HCT116 (cell line): ENCODE measurements at regions not wholly inside any gene's neighbourhood (a gene's known extent, or its start where the extent isn't known, plus 50 kb on each side); places are given as distances from the start of the nearest gene placed in this dataset.

Source experiments
- ATAC-seq: fragments of 200-7000 bp; cut with Tn5 transposase; 2 replicates; pipeline ENCODE4 v1.9.1; 2020; ENCODE audit warnings: mild to moderate bottlenecking, moderate library complexity
- BruUV-seq: library from RNA; stranded (reverse); fragments of 400-500 nt; replicated peaks from 2 replicates; lab custom pipeline; 2021; lab: Mats Ljungman, UMichigan
- CTCF ChIA-PET: fragments of 300-600 bp; sonication (Branson Sonifier 250); formaldehyde crosslinking; loops from one replicate; lab custom pipeline; 2021; ENCODE audit warnings: antibody characterized with exemption; lab: Charles Lee
- POLR2A ChIA-PET: fragments of 300-600, 350-600 bp; sonication (Branson Sonifier 250); formaldehyde crosslinking; loops from one replicate; lab custom pipeline; 2021; ENCODE audit warnings: antibody characterized with exemption; lab: Charles Lee
- RAD21 ChIA-PET, 2 experiments: fragments of 300-600 bp; sonication (Branson Sonifier 250); formaldehyde crosslinking; loops; one replicate each; lab custom pipeline; 2023; ENCODE audit warnings: low total read pairs in 2 of 2; ENCODE audit not compliant: uncharacterized antibody in 2 of 2, unreplicated experiment in 2 of 2, low non-redundant PET in 1 of 2; lab: Charles Lee
- DNase-seq: peaks from one replicate; pipeline ENCODE4 v3.0.0-alpha.2; 2010; ENCODE audit warnings: low read depth, low spot score
- H2AFZ ChIP-seq: fragments of 200-600 bp; shearing (Covaris generic), sonication (generic); 2 replicates; pipeline ENCODE4 v1.6.1; 2017; ENCODE audit warnings: low read depth, mixed run types, mixed read lengths, antibody characterized with exemption, low read length; ENCODE audit not compliant: poor library complexity, severe bottlenecking
- H3K27ac ChIP-seq: 2 replicates; pipeline ENCODE4 v1.5.1; 2012; ENCODE audit warnings: low read depth, low read length
- H3K27me3 ChIP-seq: fragments of 200-600 bp; sonication (generic); 2 replicates; pipeline ENCODE4 v1.6.1; 2016; ENCODE audit warnings: mixed run types, low read length, mixed read lengths; ENCODE audit not compliant: insufficient read depth
- H3K36me3 ChIP-seq, 2 experiments: fragments of 200-500 bp in 1 of 2; fragments of 200-600 bp in 1 of 2; sonication (Bioruptor generic) in 1 of 2; sonication (generic) in 1 of 2; 2 replicates each; pipeline versions ENCODE4 v1.5.1 to v1.6.1; 2014 to 2016; ENCODE audit warnings: low read length in 2 of 2, inconsistent platforms in 1 of 2, mixed read lengths in 1 of 2, mixed run types in 1 of 2; ENCODE audit not compliant: insufficient read depth in 2 of 2, control insufficient read depth in 1 of 2
- H3K4me1 ChIP-seq, 2 experiments: fragments of 200-600 bp in 1 of 2; sonication (generic) in 1 of 2; 2 replicates each; pipeline versions ENCODE4 v1.5.1 to v1.6.1; 2012 to 2017; ENCODE audit warnings: low read length in 2 of 2, inconsistent platforms in 1 of 2, mild to moderate bottlenecking in 1 of 2, mixed read lengths in 1 of 2, mixed run types in 1 of 2, moderate library complexity in 1 of 2; ENCODE audit not compliant: insufficient read depth in 2 of 2, control insufficient read depth in 1 of 2
- H3K4me2 ChIP-seq: fragments of 200-600 bp; sonication (generic); 2 replicates; pipeline ENCODE4 v1.6.1; 2017; ENCODE audit warnings: mixed run types, low read length, mixed read lengths
- H3K4me3 ChIP-seq, 2 experiments: fragments of 200-600 bp in 1 of 2; sonication (generic) in 1 of 2; replicated peaks in 1 of 2; 2 replicates each; pipeline ENCODE4 v1.5.1; 2011 to 2016; ENCODE audit warnings: low read length in 2 of 2, control low read depth in 1 of 2, low read depth in 1 of 2, mild to moderate bottlenecking in 1 of 2, mixed read lengths in 1 of 2, mixed run types in 1 of 2
- H3K79me2 ChIP-seq: fragments of 200-600 bp; sonication (generic); 2 replicates; pipeline ENCODE4 v1.6.1; 2017; ENCODE audit warnings: mild to moderate bottlenecking, mixed run types, low read length, moderate library complexity, mixed read lengths; ENCODE audit not compliant: insufficient read depth
- H3K9ac ChIP-seq: fragments of 200-600 bp; sonication (generic); 2 replicates; pipeline ENCODE4 v1.6.1; 2016; ENCODE audit warnings: low read length, mixed read lengths
- H3K9me2 ChIP-seq: fragments of 200-600 bp; sonication (generic), shearing (Covaris generic); 2 replicates; pipeline ENCODE4 v1.6.1; 2017; ENCODE audit warnings: mixed run types, mild to moderate bottlenecking, moderate library complexity; ENCODE audit not compliant: insufficient read depth
- H3K9me3 ChIP-seq, 2 experiments: fragments of 200-500 bp in 1 of 2; fragments of 200-600 bp in 1 of 2; sonication (Bioruptor generic) in 1 of 2; sonication (generic) in 1 of 2; 2 replicates each; pipeline ENCODE4 v1.6.1; 2014 to 2017; ENCODE audit warnings: low read length in 2 of 2, mixed read lengths in 2 of 2, inconsistent platforms in 1 of 2, low read depth in 1 of 2, mild to moderate bottlenecking in 1 of 2, mixed run types in 1 of 2, moderate library complexity in 1 of 2; ENCODE audit not compliant: control insufficient read depth in 1 of 2, insufficient read depth in 1 of 2
- H4K20me1 ChIP-seq: fragments of 200-600 bp; sonication (generic), shearing (Covaris generic); 2 replicates; pipeline ENCODE4 v1.6.1; 2017; ENCODE audit warnings: mixed run types, mild to moderate bottlenecking, moderate library complexity; ENCODE audit not compliant: insufficient read depth
- CBX3 ChIP-seq: IDR thresholded peaks from 2 replicates; pipeline ENCODE4 v1.6.1; 2012; ENCODE audit warnings: low read depth
- CEBPB ChIP-seq: IDR thresholded peaks from 2 replicates; pipeline ENCODE4 v1.6.1; 2012; ENCODE audit warnings: low read depth
- EGR1 ChIP-seq: IDR thresholded peaks from 2 replicates; pipeline ENCODE4 v1.6.1; 2012; ENCODE audit warnings: low read depth
- JUND ChIP-seq: IDR thresholded peaks from 2 replicates; pipeline ENCODE4 v1.6.1; 2012
- SP1 ChIP-seq: IDR thresholded peaks from 2 replicates; pipeline ENCODE4 v1.6.1; 2012; ENCODE audit warnings: low read depth
- TCF7L2 ChIP-seq: IDR thresholded peaks from 2 replicates; pipeline ENCODE4 v1.7.0; 2011; ENCODE audit warnings: borderline replicate concordance, inconsistent platforms; ENCODE audit not compliant: insufficient read depth, insufficient read length; ENCODE audit errors: extremely low read depth
- ZFX ChIP-seq: fragments of 450-650 bp; IDR thresholded peaks from 2 replicates; pipeline ENCODE4 v1.6.1; 2017
- intact Hi-C: fragments of 100-400 bp; cut with micrococcal nuclease; formaldehyde crosslinking; loops from 2 replicates; pipeline ENCODE4 v1.10.0; 2022
- TF ChIP-seq, protein P1 (sequence below): IDR thresholded peaks from 2 replicates; pipeline ENCODE4 v1.6.1; 2012
- TF ChIP-seq, protein P2 (sequence below): IDR thresholded peaks from 2 replicates; pipeline ENCODE4 v1.6.1; 2012; ENCODE audit warnings: low read depth

DNA sequence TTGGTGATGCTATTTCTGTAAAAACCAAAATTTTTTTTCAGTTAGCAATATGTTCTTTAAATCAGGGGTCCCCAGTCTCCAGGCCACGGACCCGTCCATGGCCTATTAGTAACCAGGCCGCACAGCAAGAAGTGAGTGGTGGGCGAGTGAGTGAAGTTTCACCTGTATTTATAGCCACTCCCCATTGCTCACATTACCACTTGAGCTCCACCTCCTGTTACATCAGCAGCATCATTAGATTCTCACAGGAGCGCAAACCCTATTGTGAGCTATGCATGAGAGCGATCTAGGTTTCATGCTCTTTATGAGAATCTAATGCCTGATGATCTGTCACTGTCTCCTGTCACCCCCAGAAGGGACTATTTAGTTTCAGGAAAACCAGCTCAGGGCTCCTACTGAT is 58.9 kb upstream of the SLC7A1 start:
- RAD21 ChIA-PET = no interaction called here
- H3K79me2 ChIP-seq = no peaks in the 10 kb centered on the region
- intact Hi-C loops = no loop called here

GRCh38 chr13:29648760-29649159 is 53.3 kb upstream of the SLC7A1 start:
- CTCF ChIA-PET = no interaction called here
- no peaks in the 10 kb centered on the region for H3K9me3 ChIP-seq
- intact Hi-C loops = no loop called here
- no peak overlapping the region for H3K27ac ChIP-seq
- ATAC-seq (no peak), DNase-seq (no peak)
- H3K79me2 ChIP-seq = no peaks in the 10 kb centered on the region
- no peaks in the 10 kb centered on the region for H4K20me1 ChIP-seq
- H3K9me2 ChIP-seq = no peaks in the 10 kb centered on the region
- no peak overlapping the region for H3K9ac ChIP-seq
- no peaks in the 10 kb centered on the region for H3K27me3 ChIP-seq
- no peak overlapping the region for H2AFZ ChIP-seq
- RAD21 ChIA-PET = no interaction called here
- TF ChIP-seq, protein P1, sequence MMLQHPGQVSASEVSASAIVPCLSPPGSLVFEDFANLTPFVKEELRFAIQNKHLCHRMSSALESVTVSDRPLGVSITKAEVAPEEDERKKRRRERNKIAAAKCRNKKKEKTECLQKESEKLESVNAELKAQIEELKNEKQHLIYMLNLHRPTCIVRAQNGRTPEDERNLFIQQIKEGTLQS = no peak
- TF ChIP-seq, protein P2, sequence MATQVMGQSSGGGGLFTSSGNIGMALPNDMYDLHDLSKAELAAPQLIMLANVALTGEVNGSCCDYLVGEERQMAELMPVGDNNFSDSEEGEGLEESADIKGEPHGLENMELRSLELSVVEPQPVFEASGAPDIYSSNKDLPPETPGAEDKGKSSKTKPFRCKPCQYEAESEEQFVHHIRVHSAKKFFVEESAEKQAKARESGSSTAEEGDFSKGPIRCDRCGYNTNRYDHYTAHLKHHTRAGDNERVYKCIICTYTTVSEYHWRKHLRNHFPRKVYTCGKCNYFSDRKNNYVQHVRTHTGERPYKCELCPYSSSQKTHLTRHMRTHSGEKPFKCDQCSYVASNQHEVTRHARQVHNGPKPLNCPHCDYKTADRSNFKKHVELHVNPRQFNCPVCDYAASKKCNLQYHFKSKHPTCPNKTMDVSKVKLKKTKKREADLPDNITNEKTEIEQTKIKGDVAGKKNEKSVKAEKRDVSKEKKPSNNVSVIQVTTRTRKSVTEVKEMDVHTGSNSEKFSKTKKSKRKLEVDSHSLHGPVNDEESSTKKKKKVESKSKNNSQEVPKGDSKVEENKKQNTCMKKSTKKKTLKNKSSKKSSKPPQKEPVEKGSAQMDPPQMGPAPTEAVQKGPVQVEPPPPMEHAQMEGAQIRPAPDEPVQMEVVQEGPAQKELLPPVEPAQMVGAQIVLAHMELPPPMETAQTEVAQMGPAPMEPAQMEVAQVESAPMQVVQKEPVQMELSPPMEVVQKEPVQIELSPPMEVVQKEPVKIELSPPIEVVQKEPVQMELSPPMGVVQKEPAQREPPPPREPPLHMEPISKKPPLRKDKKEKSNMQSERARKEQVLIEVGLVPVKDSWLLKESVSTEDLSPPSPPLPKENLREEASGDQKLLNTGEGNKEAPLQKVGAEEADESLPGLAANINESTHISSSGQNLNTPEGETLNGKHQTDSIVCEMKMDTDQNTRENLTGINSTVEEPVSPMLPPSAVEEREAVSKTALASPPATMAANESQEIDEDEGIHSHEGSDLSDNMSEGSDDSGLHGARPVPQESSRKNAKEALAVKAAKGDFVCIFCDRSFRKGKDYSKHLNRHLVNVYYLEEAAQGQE = no peak
- TF ChIP-seq CEBPB = no peak
- H3K4me3 ChIP-seq = no peak overlapping the region
- no TSS peak for BruUV-seq
- H3K4me1 ChIP-seq = no peaks in the 10 kb centered on the region
- no peak overlapping the region for H3K4me2 ChIP-seq
- no peaks in the 10 kb centered on the region for H3K36me3 ChIP-seq
- POLR2A ChIA-PET = no interaction called here

More for the DNA sequence above, 58.9 kb upstream of the SLC7A1 start:
- no peak overlapping the region for H3K4me3 ChIP-seq
- DNase-seq = no peak
- TF ChIP-seq JUND = no peak
- TF ChIP-seq CBX3 = no peak
- TF ChIP-seq SP1 = no peak
- no peak for TF ChIP-seq ZFX
- no peak for TF ChIP-seq TCF7L2
- no peak for TF ChIP-seq EGR1
- no peak for ATAC-seq
- BruUV-seq = no TSS peak
- H4K20me1 ChIP-seq = no peaks in the 10 kb centered on the region
- no peaks in the 10 kb centered on the region for H3K9me3 ChIP-seq
- no peaks in the 10 kb centered on the region for H3K36me3 ChIP-seq
- no peak overlapping the region for H3K9ac ChIP-seq
- no peak overlapping the region for H2AFZ ChIP-seq
- H3K9me2 ChIP-seq = no peaks in the 10 kb centered on the region
- H3K27ac ChIP-seq = no peak overlapping the region
- H3K27me3 ChIP-seq = 0 out of 2 replicates have a peak, but pooled peaks cover 3% of the 10 kb centered on the region
- no peak overlapping the region for H3K4me2 ChIP-seq
- POLR2A ChIA-PET = no interaction called here
- CTCF ChIA-PET = no interaction called here
- no peaks in the 10 kb centered on the region for H3K4me1 ChIP-seq
